A549 (cell line): ENCODE measurements at regions not wholly inside any gene's neighbourhood (a gene's known extent, or its start where the extent isn't known, plus 50 kb on each side); places are given as distances from the start of the nearest gene placed in this dataset.

Experiments used
- CTCF ChIP-seq: fragments of >200 bp; sonication (Bioruptor Twin); formaldehyde crosslinking; IDR thresholded peaks from 3 replicates; pipeline ENCODE4 v1.5.1; 2016
- ELK1 ChIP-seq: fragments of 150-350 bp; IDR thresholded peaks from 2 replicates; pipeline ENCODE4 v1.6.1; 2014; ENCODE audit warnings: low read depth, mild to moderate bottlenecking, low read length
- HDAC2 ChIP-seq: fragments of 200-600 bp; sonication (generic); IDR thresholded peaks from 2 replicates; pipeline ENCODE4 v1.6.1; 2016
- PBX3 ChIP-seq: IDR thresholded peaks from 2 replicates; pipeline ENCODE4 v1.6.1; 2012
- POLR2A ChIP-seq: IDR thresholded peaks from 2 replicates; pipeline ENCODE4 v1.6.1; 2012; ENCODE audit warnings: mild to moderate bottlenecking, low read length
- ZSCAN20 ChIP-seq: fragments of 250-450 bp; sonication (Bioruptor Pico); IDR thresholded peaks from 2 replicates; pipeline ENCODE4 v1.8.0; 2022; ENCODE audit warnings: mild to moderate bottlenecking, moderate library complexity
- TF ChIP-seq, protein P1 (sequence below): IDR thresholded peaks from 2 replicates; pipeline ENCODE4 v1.6.1; 2012

DNA sequence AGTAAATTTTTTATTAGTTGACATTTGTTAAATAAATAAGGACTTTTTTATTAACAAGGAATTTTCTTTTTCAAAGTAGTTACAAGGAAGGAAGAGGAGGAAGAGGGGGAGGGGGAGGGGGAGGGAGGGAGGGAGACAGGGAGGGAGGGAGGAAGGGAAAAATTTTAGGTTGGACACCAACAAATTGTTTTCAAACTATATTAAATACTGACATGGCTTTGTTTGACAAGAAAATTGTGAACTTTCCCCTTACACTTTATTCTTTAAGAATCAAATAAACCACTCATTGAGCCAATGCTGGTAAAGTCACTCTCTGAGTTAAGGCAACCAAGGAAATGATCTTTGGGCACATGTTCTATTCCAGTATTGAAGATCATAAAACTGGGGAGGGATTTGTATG is 115.7 kb upstream of the PPP2R3A start:
- TF ChIP-seq ELK1 (no peak), CTCF (no peak), POLR2A (no peak), ZSCAN20 (CRISPR knock-in tag) (no peak), HDAC2 (no peak), PBX3 (no peak)
- TF ChIP-seq, protein P1, sequence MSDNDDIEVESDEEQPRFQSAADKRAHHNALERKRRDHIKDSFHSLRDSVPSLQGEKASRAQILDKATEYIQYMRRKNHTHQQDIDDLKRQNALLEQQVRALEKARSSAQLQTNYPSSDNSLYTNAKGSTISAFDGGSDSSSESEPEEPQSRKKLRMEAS = no peak
